Stimulated activated CD4-positive, alpha-beta T cell treated with anti-CD3 and anti-CD28 coated beads, Interleukin-12 subunit alpha, Interleukin-12 subunit beta, amount 100 ng/mL, for 48 hours (primary cell): ENCODE measurements at regions not wholly inside any gene's neighbourhood (a gene's known extent, or its start where the extent isn't known, plus 50 kb on each side); places are given as distances from the start of the nearest gene placed in this dataset.

Source experiments
- DNase-seq, 3 donors: peaks; one replicate each; pipeline ENCODE4 v3.0.0-alpha.2; 2020; ENCODE audit warnings: low read depth in 2 of 3, low spot score in 1 of 3

DNA sequence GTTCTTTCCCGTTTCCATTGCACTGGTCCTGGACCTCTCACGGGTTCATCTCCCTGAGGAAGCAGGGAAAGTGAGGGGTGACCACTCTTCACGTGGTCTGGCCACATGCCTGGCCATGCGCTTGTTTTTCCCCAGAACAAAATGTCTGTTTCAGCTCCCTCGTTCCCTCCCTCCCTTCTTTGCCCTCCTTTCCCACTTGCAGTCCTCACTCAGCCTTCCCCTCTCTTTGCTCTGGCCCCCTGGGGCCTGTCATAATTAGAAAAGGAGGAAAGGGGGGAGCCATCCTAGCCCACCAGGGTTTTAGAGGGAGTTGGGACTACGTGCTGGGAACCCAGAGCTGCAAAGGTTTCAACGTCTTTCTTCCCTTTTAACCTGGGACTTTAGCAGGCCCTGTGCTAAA, 52.8 kb upstream of the CADM1 start:
- DNase-seq: no peak

DNA sequence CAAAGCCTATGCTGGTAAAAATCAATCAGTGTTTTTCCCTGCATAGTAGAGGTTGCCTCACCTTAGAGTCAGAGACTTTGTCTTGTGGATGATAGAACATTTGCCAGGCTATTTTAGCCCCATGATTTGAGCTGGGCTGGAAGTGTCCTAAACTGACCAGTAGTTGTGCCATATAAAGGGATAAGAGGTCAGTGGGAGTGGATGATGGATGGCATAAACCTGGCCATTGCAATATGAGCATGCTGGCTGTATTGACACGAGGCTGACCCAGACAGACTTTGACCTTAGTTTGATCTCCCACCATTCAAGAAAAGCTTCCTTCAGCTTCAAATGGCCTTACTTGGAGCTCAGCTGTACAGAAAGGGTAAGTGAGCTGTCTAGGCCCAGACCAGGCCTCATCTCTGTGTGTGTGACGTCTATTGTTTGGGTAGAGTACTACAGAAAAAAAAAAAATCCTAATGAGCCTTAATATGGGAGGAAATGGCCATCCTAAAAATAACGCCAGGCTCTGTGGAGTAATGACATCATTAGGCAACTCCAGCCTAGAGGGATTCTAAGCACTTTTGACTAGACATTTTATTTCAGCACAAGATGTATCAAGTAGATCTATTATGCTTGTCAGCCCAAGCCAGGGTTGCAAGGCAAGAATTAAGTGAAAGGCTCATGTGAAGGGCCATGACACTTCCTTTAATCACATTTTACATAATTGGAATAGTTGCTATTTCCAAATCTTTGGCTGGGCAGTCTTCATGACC, 51.3 kb upstream of the CADM1 start:
- no peak for DNase-seq
